Stimulated activated CD4-positive, alpha-beta T cell treated with anti-CD3 and anti-CD28 coated beads, Interleukin-12 subunit alpha, Interleukin-12 subunit beta, amount 100 ng/mL, for 48 hours (primary cell): ENCODE measurements at regions not wholly inside any gene's neighbourhood (a gene's known extent, or its start where the extent isn't known, plus 50 kb on each side); places are given as distances from the start of the nearest gene placed in this dataset.
"Not testable (repeated sequence)": the region's sequence is repeated elsewhere in the genome, so short reads cannot be mapped to it uniquely, and the experiment has no call there.

Source experiments
- DNase-seq, 3 donors: peaks; one replicate each; pipeline ENCODE4 v3.0.0-alpha.2; 2020; ENCODE audit warnings: low read depth in 2 of 3, low spot score in 1 of 3

DNA sequence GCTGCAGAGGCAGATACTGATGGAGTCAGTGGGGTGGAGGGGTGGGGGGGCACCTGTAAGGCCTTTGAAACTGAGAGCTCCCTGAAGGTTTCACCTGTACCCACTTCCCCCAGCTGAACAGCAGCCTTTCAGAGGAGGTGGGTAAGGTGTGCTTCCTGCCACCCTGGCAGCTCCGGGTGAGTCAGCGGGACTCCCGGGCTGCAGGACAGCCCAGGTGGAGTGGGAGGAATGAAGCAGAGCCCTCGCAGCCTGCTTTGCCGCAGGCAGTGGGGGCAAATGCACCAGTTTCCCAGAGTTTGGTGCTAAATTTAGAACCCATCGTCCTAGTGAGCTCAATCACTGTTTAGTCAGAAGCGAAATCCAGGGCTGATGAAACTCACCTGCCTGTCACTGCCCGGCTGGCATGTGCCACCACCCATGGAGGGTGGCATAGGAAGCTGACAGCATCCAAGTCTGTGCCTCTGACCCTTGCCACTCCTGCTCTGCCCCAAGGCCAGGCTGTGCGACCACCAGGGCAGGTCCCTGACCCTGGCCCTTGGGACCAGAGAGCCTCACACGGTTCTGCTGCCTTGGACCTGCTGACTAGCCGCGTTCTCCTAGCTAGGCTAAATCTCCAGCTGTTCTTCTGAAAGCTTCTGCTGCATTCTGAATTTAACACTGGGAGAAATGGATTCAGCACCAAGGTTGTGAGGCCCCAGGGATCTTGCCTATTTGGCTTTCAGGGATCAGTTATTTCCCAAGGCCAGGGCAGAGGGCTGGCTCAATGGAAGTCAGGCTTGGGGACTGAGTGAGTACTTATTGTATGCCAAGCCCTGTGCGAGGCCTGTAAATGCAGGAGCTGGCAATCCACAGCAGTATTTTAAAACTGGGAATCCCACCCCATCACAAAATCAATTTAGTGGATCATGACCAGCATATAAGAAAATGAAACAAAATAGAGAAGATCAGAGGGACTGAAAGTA, 67.3 kb upstream of the RASGRF1 start:
- no peak for DNase-seq

DNA sequence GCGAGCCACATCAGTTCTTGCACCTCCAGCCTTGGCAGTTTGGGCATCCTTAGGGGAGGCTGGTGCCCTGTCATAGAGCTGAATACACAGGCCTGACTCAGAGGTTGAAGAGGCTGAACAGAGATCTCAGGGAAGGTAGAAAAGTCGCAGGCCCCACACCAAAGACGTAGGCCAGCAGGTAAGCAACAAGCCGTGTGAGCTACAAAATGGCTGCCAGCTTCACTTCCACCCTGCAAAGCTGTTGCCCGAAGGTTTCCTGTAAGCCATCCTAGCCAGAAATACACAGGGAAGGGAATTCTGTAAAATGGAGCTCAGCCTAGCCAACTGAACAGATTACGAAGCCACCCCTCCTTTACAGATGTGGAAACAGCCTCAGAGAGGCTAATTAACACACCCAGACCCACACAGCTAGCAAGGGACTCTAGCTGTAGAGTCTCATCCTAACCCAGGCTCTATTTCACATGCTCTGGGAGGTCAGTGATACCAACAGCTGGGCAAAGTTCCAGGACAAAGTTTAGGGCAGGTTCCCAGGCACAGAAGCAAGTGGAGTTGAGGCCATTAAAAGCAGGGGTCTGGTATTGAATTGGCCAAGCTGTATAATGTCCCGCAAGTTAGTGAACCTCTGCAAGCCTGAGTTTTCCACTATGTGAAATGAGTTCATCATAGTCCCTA, 66.3 kb upstream of the RASGRF1 start:
- no peak for DNase-seq

DNA sequence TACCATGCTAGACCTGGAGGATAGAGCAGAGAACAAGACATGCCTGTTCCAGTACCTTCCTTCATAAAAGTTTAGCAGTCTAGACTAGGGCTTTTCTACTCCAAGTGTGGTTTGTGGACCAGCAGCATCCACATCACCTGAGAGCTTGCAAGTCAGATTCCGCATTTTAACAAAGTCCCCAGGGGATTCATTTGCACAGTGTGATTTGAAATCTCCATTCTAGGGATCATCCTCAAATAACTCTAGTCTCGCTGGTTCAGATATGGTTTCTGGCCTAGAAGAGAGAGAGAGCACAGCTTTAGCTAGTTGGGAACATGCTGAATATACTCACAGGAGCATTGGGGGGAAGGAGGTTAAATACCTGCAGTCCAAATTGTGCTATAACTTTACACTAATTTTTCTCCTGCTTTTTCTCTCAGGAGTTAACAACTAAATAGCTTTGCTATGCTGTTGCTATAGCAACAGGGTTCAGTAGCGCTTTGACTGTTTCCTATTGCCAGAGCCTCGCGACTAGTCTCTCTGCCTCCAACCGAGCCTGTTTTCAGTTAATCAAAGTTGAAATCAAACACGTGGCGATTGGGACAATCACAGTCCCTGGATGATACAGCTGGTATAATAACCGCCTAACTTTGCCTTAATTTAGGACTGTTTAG, 64.0 kb upstream of the RASGRF1 start:
- DNase-seq: no peak

DNA sequence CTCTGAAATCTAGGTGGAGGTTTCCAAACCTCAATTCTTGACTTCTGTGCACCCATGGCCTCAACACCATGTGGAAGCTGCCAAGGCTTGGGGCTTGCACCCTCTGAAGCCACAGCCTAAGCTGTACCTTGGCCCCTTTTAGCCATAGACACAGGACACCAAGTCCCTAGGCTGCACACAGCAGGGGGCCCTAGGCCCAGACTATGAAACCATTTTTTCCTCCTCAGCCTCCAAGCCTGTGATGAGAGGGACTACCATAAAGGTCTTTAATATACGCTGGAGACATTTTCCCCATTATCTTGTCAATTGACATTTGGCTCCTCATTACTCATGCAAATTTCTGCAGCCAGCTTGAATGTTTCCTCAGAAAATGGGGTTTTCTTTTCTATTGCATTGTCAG, 53.7 kb upstream of the RASGRF1 start:
- DNase-seq: not testable (repeated sequence)

DNA sequence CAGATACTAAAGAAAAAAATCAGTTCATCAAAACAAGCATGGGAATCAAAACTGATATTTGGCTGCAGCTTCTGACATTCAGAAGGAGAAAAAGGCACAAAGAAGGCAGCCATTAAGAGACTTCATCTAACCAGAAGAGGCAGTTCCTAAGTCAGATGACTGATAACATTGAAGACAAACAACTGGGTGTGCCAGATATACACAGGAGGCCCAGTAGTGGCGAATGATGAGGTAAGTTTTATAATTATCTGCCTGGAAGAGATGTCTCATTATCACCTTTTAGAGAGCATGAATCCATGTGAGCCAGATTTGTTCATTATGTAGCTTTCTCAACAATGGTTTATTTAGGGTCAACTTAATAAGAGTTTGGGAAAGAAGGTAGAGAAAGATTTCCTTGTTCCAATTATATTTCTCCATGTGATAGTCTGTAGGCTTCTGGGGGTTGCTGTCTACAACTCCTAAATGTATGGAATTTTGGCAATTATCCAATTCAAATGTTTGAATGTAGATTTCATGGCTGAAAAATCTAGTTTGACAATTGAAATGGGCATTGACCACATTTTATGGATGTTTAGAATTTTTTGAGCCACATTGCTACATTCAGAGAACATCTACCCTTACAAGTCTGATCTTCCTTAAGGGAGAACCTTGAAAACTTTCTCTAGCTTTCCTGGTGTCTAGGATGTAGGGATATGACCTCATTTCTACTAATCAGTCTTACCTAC, 50.4 kb upstream of the RASGRF1 start:
- no peak for DNase-seq
